ENCODE measurements at regions not wholly inside any gene's neighbourhood (a gene's known extent, or its start where the extent isn't known, plus 50 kb on each side); places are given as distances from the start of the nearest gene placed in this dataset.

GRCh38 chr9:108755979-108756378 is 99.8 kb downstream of the ACTL7B start:
- H3K27ac ChIP-seq, result no peak overlapping the region
- no peak for TF ChIP-seq CTCF (conservative IDR thresholded peaks at IDR 0.05)

GRCh38 chr9:108751369-108751768 is 104.4 kb downstream of the ACTL7B start:
- no peak for TF ChIP-seq CTCF (conservative IDR thresholded peaks at IDR 0.05)
- H3K27ac ChIP-seq, result no peak overlapping the region

- TF ChIP-seq CTCF (conservative IDR thresholded peaks at IDR 0.05), result no peak
- H3K27ac ChIP-seq, result no peak overlapping the region
These were observed 105.0 kb downstream of the ACTL7B start for GRCh38 chr9:108750661-108751215.

GRCh38 chr9:108748776-108749175 is 107.0 kb downstream of the ACTL7B start:
- no peak overlapping the region for H3K27ac ChIP-seq
- TF ChIP-seq CTCF (conservative IDR thresholded peaks at IDR 0.05), result no peak

GRCh38 chr9:108746864-108747263 is 108.9 kb downstream of the ACTL7B start:
- no peak overlapping the region for H3K27ac ChIP-seq
- TF ChIP-seq CTCF (conservative IDR thresholded peaks at IDR 0.05), result no peak

GRCh38 chr9:108746001-108746400 is 109.8 kb downstream of the ACTL7B start:
- no peak overlapping the region for H3K27ac ChIP-seq
- TF ChIP-seq CTCF (conservative IDR thresholded peaks at IDR 0.05), result no peak

- no peak overlapping the region for H3K27ac ChIP-seq
- TF ChIP-seq CTCF (conservative IDR thresholded peaks at IDR 0.05), result no peak
These were observed 111.1 kb downstream of the ACTL7B start for GRCh38 chr9:108744641-108745040.
